CD14-positive monocyte (primary cell): ENCODE measurements at regions not wholly inside any gene's neighbourhood (a gene's known extent, or its start where the extent isn't known, plus 50 kb on each side); places are given as distances from the start of the nearest gene placed in this dataset.

ENCODE experiments used
- DNase-seq, 3 donors: peaks; one replicate each; pipeline ENCODE4 v3.0.0-alpha.2; 2011 to 2022
- H2AFZ ChIP-seq: 2 replicates; pipeline ENCODE4 v1.6.0; 2012; ENCODE audit warnings: mild to moderate bottlenecking, low read depth, low read length, inconsistent platforms; ENCODE audit not compliant: insufficient read depth, poor library complexity, severe bottlenecking
- H3K27ac ChIP-seq, 2 donors: 1 replicate in 1 of 2; 2 replicates in 1 of 2; pipeline ENCODE4 v1.5.1; 2012 to 2013; ENCODE audit warnings: low read length in 2 of 2, control low read depth in 1 of 2, inconsistent platforms in 1 of 2, low read depth in 1 of 2, mild to moderate bottlenecking in 1 of 2
- H3K27me3 ChIP-seq, 2 donors: one replicate each; pipeline versions ENCODE4 v1.6.0 to v1.6.1; 2011 to 2013; ENCODE audit warnings: low read length in 2 of 2; ENCODE audit not compliant: control insufficient read depth in 2 of 2, insufficient read depth in 2 of 2
- H3K36me3 ChIP-seq, 2 donors: replicated peaks in 1 of 2; 1 replicate in 1 of 2; 2 replicates in 1 of 2; pipeline versions ENCODE4 v1.5.1 to v1.6.1; 2012 to 2013; ENCODE audit warnings: low read length in 2 of 2, control low read depth in 1 of 2, inconsistent platforms in 1 of 2, mild to moderate bottlenecking in 1 of 2; ENCODE audit not compliant: insufficient read depth in 2 of 2, control insufficient read depth in 1 of 2
- H3K4me1 ChIP-seq, 2 donors: 1 replicate in 1 of 2; 2 replicates in 1 of 2; pipeline versions ENCODE4 v1.5.1 to v1.6.1; 2012 to 2013; ENCODE audit warnings: low read length in 2 of 2, control low read depth in 1 of 2, inconsistent platforms in 1 of 2, mild to moderate bottlenecking in 1 of 2, moderate library complexity in 1 of 2; ENCODE audit not compliant: insufficient read depth in 2 of 2, control insufficient read depth in 1 of 2
- H3K4me2 ChIP-seq: replicated peaks from 2 replicates; pipeline ENCODE3; 2012; ENCODE audit warnings: low read length, moderate library complexity, mild to moderate bottlenecking; ENCODE audit not compliant: poor library complexity, severe bottlenecking; ENCODE audit errors: extremely low read depth
- H3K4me3 ChIP-seq, 3 experiments: fragments of 200-600 bp in 1 of 3; sonication (generic) in 1 of 3; replicated peaks in 1 of 3; 1 replicate in 2 of 3; 2 replicates in 1 of 3; pipeline ENCODE4 v1.5.1; 2011 to 2013; ENCODE audit warnings: low read length in 3 of 3, mild to moderate bottlenecking in 3 of 3, control low read depth in 2 of 3, low read depth in 2 of 3, inconsistent platforms in 1 of 3, moderate library complexity in 1 of 3
- H3K79me2 ChIP-seq: 2 replicates; pipeline ENCODE4 v1.6.0; 2012; ENCODE audit warnings: mild to moderate bottlenecking, control low read depth, inconsistent platforms, low read length, moderate library complexity; ENCODE audit not compliant: insufficient read depth
- H3K9ac ChIP-seq: 2 replicates; pipeline ENCODE4 v1.6.0; 2017; ENCODE audit warnings: low read length, mild to moderate bottlenecking; ENCODE audit not compliant: insufficient read depth, poor library complexity, severe bottlenecking
- H3K9me3 ChIP-seq, 2 donors: replicated peaks in 1 of 2; 1 replicate in 1 of 2; 2 replicates in 1 of 2; pipeline versions ENCODE4 v1.5.1 to v1.6.1; 2012 to 2013; ENCODE audit warnings: low read length in 2 of 2, control low read depth in 1 of 2; ENCODE audit not compliant: control insufficient read depth in 1 of 2, insufficient read depth in 1 of 2
- H4K20me1 ChIP-seq: 2 replicates; pipeline ENCODE4 v1.6.0; 2012; ENCODE audit warnings: mild to moderate bottlenecking, low read length, control low read depth, moderate library complexity; ENCODE audit not compliant: insufficient read depth
- H3K27ac Mint-ChIP-seq, 7 donors: one replicate each; pipeline ENCODE4 v1.8.0; 2020; ENCODE audit warnings: mild to moderate bottlenecking in 7 of 7, mixed read lengths in 7 of 7, moderate library complexity in 6 of 7, inconsistent platforms in 2 of 7
- H3K27me3 Mint-ChIP-seq, 3 donors: one replicate each; pipeline ENCODE4 v1.8.0; 2021 to 2022; ENCODE audit warnings: low read depth in 3 of 3, mild to moderate bottlenecking in 3 of 3, mixed read lengths in 3 of 3, moderate library complexity in 3 of 3, inconsistent platforms in 1 of 3
- H3K36me3 Mint-ChIP-seq, 2 donors: one replicate each; pipeline ENCODE4 v1.8.0; 2020; ENCODE audit warnings: mixed read lengths in 2 of 2, inconsistent platforms in 1 of 2, mild to moderate bottlenecking in 1 of 2
- H3K4me1 Mint-ChIP-seq: one replicate; pipeline ENCODE4 v1.8.0; 2020; ENCODE audit warnings: mild to moderate bottlenecking, mixed read lengths
- H3K4me3 Mint-ChIP-seq, 2 donors: one replicate each; pipeline ENCODE4 v1.8.0; 2020; ENCODE audit warnings: mild to moderate bottlenecking in 2 of 2, mixed read lengths in 2 of 2, moderate library complexity in 1 of 2
- H3K9me3 Mint-ChIP-seq, 7 donors: one replicate each; pipeline ENCODE4 v1.8.0; 2020 to 2022; ENCODE audit warnings: mixed read lengths in 7 of 7, mild to moderate bottlenecking in 6 of 7, moderate library complexity in 6 of 7, inconsistent platforms in 2 of 7
- CTCF ChIP-seq: fragments of 200-600 bp; IDR thresholded peaks from one replicate; pipeline ENCODE4 v1.8.0; 2022; ENCODE audit warnings: antibody characterized with exemption, mild to moderate bottlenecking
- WGBS: methylation state at CpG from one replicate; pipeline ENCODE4 v1.1.5; 2013; ENCODE audit warnings: missing lambda C conversion rate; ENCODE audit not compliant: insufficient coverage; 5-methylcytosine and 5-hydroxymethylcytosine counted together
- intact Hi-C, 2 donors: fragments of 100-400 bp; cut with micrococcal nuclease; formaldehyde crosslinking; loops; one replicate each; pipeline versions ENCODE4 v1.15.0 to v1.15.1; 2023

DNA sequence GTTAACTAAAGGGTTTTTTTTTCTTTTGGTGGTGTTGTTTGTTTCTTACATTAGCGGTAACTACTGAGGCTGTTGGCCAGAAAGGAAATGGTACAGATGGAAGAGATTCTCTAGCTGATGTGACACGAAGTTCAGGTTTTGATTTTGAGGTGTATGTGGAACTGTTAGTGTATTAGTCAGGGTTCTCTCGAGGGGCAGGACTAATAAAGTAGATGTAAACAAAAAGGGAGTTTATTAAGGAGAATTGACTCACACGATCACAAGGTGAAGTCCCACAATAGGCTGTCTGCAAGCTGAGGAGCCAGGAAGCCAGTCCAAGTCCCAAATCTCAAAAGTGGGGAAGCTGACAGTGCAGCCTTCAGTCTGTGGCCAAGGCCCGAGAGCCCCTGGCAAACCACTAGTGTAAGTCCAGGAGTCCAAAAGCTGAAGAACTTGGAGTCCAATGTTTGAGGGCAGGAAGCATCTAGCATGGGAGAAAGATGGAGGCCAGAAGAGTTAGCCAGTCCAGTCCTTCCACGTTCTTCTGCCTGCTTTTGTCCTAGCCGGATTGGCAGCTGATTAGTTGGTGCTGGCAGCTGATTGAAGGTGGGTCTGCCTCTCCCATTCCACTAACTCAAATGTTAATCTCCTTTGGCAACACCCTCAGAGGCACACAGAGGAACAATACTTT lies 577.6 kb downstream of the EFNB2 start:
- Mint-ChIP-seq H3K36me3 (no peaks in the 10 kb centered on the region), H3K4me3 (no peak overlapping the region), H3K9me3 (peaks cover 4 to 11% (median 7%) of the 10 kb centered on the region in 7 donors), H3K4me1 (no peaks in the 10 kb centered on the region), H3K27me3 (peaks cover 0 to 2% (median 0%) of the 10 kb centered on the region in 3 donors), H3K27ac (no peak overlapping the region)
- H4K20me1 ChIP-seq, result no peaks in the 10 kb centered on the region
- no peak overlapping the region for H3K4me2 ChIP-seq
- 69% methylated on average over 5 of the region's 7 CpGs for WGBS
- H3K27me3 ChIP-seq, result no peaks in the 10 kb centered on the region
- no peaks in the 10 kb centered on the region for H3K4me1 ChIP-seq
- DNase-seq, result no peak
- H3K4me3 ChIP-seq, result no peak overlapping the region
- peaks cover 4 to 19% of the 10 kb centered on the region in 2 donors for H3K9me3 ChIP-seq
- H3K27ac ChIP-seq, result no peak overlapping the region
- intact Hi-C loops, result no loop called here
- TF ChIP-seq CTCF, result no peak
- H3K79me2 ChIP-seq, result no peaks in the 10 kb centered on the region
- H3K9ac ChIP-seq, result no peak overlapping the region
- H3K36me3 ChIP-seq, result no peaks in the 10 kb centered on the region
- no peak overlapping the region for H2AFZ ChIP-seq

DNA sequence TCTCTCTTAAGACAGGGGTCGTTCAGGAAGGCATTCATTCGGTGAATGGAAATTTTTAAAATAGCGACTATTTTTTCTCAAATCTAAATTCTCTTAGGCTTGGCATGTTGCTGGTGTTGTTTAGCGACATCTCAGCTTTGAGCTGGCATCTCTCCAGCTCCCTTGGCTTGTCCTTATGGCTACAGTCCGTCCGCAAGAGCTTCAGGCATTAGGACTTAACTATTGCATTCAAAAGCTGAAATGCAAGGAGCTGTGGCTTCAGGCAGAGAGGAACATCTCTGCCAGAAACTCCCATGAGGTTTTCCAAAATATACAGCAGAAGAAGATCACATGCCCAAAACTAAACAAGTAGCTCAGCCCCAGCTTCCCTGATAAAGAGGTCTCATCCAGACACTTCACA lies 578.5 kb downstream of the EFNB2 start:
- peaks cover 0 to 2% (median 0%) of the 10 kb centered on the region in 3 donors for H3K27me3 Mint-ChIP-seq
- H3K4me3 ChIP-seq, result no peak overlapping the region
- H2AFZ ChIP-seq, result no peak overlapping the region
- H4K20me1 ChIP-seq, result no peaks in the 10 kb centered on the region
- no peak overlapping the region for H3K4me2 ChIP-seq
- H3K27ac Mint-ChIP-seq, result no peak overlapping the region
- no peak for TF ChIP-seq CTCF
- H3K36me3 Mint-ChIP-seq, result no peaks in the 10 kb centered on the region
- no peaks in the 10 kb centered on the region for H3K4me1 ChIP-seq
- H3K4me3 Mint-ChIP-seq, result no peak overlapping the region
- no peaks in the 10 kb centered on the region for H3K79me2 ChIP-seq
- no peak overlapping the region for H3K27ac ChIP-seq
- no peaks in the 10 kb centered on the region for H3K36me3 ChIP-seq
- no peak for DNase-seq
- H3K4me1 Mint-ChIP-seq, result no peaks in the 10 kb centered on the region
- no peaks in the 10 kb centered on the region for H3K27me3 ChIP-seq
- no peak overlapping the region for H3K9ac ChIP-seq
- 86% methylated on average over 3 of the region's 6 CpGs for WGBS
- peaks cover 2 to 11% (median 7%) of the 10 kb centered on the region in 7 donors for H3K9me3 Mint-ChIP-seq
- peaks cover 4 to 19% of the 10 kb centered on the region in 2 donors for H3K9me3 ChIP-seq
- intact Hi-C loops, result no loop called here
